ENCODE measurements at regions not wholly inside any gene's neighbourhood (a gene's known extent, or its start where the extent isn't known, plus 50 kb on each side); places are given as distances from the start of the nearest gene placed in this dataset.

DNA sequence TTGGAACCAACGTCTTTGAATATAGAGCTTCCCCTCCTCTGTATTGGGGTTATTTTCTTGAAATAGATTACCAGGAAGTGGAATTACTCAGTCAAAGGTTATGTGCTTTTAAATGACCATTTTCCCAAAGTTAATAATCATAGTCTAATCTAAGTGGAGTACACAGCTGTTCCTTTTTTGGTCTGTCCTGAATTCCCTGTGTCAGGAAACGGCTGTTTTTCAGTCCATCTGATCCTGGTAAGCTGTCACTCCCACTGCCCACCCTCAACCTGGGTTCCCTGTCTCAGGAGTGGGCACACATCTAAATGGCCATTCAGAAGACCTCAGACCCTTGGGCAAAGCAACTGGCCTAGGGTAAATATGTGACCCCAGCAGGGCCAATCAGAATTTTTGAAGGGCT, 57.6 kb upstream of the KSR1 start:
- DNase-seq = no peak
- Histone ChIP-seq H3K36me3 (no peaks in the 10 kb centered on the region), H3K9me3 (no peaks in the 10 kb centered on the region), H3K4me1 (no peaks in the 10 kb centered on the region), H3K27ac (no peak overlapping the region), H3K27me3 (no peaks in the 10 kb centered on the region), H3K4me3 (no peak overlapping the region)
- intact Hi-C loops (cut with DNase I) = no loop called here
- no peak for ATAC-seq
- TF ChIP-seq, protein P1, sequence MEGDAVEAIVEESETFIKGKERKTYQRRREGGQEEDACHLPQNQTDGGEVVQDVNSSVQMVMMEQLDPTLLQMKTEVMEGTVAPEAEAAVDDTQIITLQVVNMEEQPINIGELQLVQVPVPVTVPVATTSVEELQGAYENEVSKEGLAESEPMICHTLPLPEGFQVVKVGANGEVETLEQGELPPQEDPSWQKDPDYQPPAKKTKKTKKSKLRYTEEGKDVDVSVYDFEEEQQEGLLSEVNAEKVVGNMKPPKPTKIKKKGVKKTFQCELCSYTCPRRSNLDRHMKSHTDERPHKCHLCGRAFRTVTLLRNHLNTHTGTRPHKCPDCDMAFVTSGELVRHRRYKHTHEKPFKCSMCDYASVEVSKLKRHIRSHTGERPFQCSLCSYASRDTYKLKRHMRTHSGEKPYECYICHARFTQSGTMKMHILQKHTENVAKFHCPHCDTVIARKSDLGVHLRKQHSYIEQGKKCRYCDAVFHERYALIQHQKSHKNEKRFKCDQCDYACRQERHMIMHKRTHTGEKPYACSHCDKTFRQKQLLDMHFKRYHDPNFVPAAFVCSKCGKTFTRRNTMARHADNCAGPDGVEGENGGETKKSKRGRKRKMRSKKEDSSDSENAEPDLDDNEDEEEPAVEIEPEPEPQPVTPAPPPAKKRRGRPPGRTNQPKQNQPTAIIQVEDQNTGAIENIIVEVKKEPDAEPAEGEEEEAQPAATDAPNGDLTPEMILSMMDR (IDR thresholded peaks at IDR 0.05) = no peak
- TF ChIP-seq POLR2A (IDR thresholded peaks at IDR 0.05) = no peak
- WGBS (ENCODE audit: insufficient coverage, low coverage, low lambda C conversion rate, missing lambda C conversion rate) = 55% methylated on average over 2 of the region's 2 CpGs

DNA sequence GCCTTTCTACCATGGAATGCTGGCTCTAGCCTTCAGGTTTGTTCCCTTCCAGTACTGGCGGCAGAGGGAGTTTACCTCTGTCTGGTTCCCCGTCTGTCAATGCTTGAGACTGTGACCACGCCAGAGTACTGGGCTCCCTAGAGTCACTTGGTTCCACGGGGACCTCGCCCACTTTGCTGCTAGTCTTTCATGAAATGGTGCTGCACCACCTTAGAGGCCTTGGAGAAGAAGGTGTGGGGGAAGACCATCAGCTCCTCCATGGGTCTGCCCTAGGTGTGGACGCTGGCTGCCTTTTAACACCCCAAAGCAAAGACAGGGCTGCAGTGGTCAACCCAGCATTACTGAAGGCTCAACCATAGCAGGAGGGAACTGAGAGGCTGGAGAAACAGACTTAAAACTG, 55.3 kb upstream of the KSR1 start:
- WGBS (ENCODE audit: insufficient coverage, low coverage, low lambda C conversion rate, missing lambda C conversion rate) = 77% methylated on average over 3 of the region's 6 CpGs
- no peaks in the 10 kb centered on the region for H3K9me3 ChIP-seq
- H3K4me3 ChIP-seq = no peak overlapping the region
- TF ChIP-seq POLR2A (IDR thresholded peaks at IDR 0.05) = no peak
- TF ChIP-seq, protein P1 (IDR thresholded peaks at IDR 0.05) = no peak
- no peaks in the 10 kb centered on the region for H3K27me3 ChIP-seq
- no peaks in the 10 kb centered on the region for H3K4me1 ChIP-seq
- intact Hi-C loops (cut with DNase I) = no loop called here
- DNase-seq (no peak), ATAC-seq (no peak)
- no peak overlapping the region for H3K27ac ChIP-seq
- no peaks in the 10 kb centered on the region for H3K36me3 ChIP-seq

DNA sequence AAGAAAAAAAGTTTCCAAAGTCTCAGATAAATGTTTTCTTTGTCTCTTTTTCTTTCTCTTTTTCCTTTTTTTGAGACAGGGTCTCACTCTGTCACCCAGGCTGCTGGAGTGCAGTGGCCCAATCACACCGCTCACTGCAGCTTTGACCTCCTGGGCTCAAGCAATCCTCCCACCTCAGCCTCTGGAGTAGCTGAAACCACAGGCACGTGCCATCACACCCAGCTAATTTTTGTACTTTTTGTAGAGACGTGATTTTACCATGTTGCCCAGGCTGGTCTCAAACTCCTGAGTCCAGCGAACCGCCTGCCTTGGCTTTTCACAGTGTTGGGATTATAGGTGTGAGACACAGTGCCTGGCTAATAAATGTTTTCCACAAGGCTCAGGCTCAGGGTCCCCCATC, 53.3 kb upstream of the KSR1 start:
- ATAC-seq (no peak), DNase-seq (no peak)
- no peaks in the 10 kb centered on the region for H3K27me3 ChIP-seq
- no peak overlapping the region for H3K27ac ChIP-seq
- TF ChIP-seq, protein P1 (IDR thresholded peaks at IDR 0.05) = no peak
- H3K4me3 ChIP-seq = no peak overlapping the region
- intact Hi-C loops (cut with DNase I) = no loop called here
- no peaks in the 10 kb centered on the region for H3K9me3 ChIP-seq
- H3K36me3 ChIP-seq = no peaks in the 10 kb centered on the region
- WGBS (ENCODE audit: insufficient coverage, low coverage, low lambda C conversion rate, missing lambda C conversion rate) = 93% methylated on average over 2 of the region's 5 CpGs
- H3K4me1 ChIP-seq = no peaks in the 10 kb centered on the region

DNA sequence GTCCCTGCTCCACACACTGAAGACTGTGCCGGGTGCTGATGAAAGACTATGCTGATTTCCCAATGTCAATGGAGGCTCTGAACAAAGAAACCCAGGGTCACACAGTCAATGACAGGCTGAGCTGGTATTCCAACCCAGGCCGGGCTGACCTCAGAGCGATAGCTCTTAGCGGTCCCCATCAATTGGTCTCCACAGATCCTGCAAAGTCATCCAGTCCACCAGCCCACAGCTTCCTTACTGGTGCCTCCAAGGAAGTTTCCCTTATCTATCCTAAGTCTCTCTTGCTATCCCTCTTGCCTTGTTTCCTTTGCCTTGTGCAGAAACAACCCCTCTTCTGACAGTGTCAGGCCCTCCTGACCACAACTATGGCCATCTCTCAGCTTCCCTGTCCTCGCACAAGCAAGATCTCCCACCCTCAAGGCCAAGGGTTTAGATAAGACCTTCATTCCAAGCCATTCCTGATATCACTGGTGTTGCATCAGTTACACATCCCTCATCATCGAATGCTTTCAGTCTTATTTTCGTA, 52.7 kb upstream of the KSR1 start:
- H3K4me3 ChIP-seq = no peak overlapping the region
- H3K4me1 ChIP-seq = no peaks in the 10 kb centered on the region
- ATAC-seq (no peak), DNase-seq (no peak)
- H3K27me3 ChIP-seq = no peaks in the 10 kb centered on the region
- no peak for TF ChIP-seq POLR2A (IDR thresholded peaks at IDR 0.05)
- TF ChIP-seq, protein P1 (IDR thresholded peaks at IDR 0.05) = no peak
- no peaks in the 10 kb centered on the region for H3K36me3 ChIP-seq
- H3K27ac ChIP-seq = no peak overlapping the region
- intact Hi-C loops (cut with DNase I) = no loop called here
- WGBS (ENCODE audit: insufficient coverage, low coverage, low lambda C conversion rate, missing lambda C conversion rate) = 92% methylated on average over 3 of the region's 7 CpGs
- no peaks in the 10 kb centered on the region for H3K9me3 ChIP-seq

DNA sequence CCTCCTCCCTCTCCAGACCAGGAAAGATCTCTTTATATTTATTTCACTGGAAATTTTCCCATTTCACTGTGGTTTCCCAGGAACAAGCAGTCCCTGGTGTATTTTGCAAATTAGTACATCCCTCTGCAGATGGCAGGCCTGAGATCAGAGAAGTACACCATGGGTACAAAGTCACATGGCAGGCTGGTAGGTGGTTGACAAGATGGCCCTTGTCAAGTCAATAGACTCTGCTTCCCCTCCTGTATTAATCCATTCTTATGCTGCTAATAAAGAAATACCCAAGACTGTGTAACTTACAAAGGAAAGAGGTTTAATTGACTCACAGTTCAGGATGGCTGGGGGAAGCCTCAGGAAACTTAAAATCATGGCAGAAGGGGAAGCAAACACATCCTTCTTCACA, 51.6 kb upstream of the KSR1 start:
- H3K9me3 ChIP-seq = no peaks in the 10 kb centered on the region
- H3K36me3 ChIP-seq = no peaks in the 10 kb centered on the region
- no peaks in the 10 kb centered on the region for H3K4me1 ChIP-seq
- no peaks in the 10 kb centered on the region for H3K27me3 ChIP-seq
- intact Hi-C loops (cut with DNase I) = no loop called here
- TF ChIP-seq POLR2A (IDR thresholded peaks at IDR 0.05) = no peak
- TF ChIP-seq, protein P1 (IDR thresholded peaks at IDR 0.05) = no peak
- no peak overlapping the region for H3K4me3 ChIP-seq
- no peak overlapping the region for H3K27ac ChIP-seq
- no peak for DNase-seq
- no peak for ATAC-seq

Measured in right lobe of liver (tissue), 6 donors.